Gastroesophageal sphincter (tissue), 4 donors: ENCODE measurements at regions not wholly inside any gene's neighbourhood (a gene's known extent, or its start where the extent isn't known, plus 50 kb on each side); places are given as distances from the start of the nearest gene placed in this dataset.

ENCODE experiments used
- ATAC-seq: fragments of 150-250 bp; one replicate; pipeline ENCODE4 v1.9.1; 2016; ENCODE audit warnings: mild to moderate bottlenecking, moderate library complexity
- H3K27ac ChIP-seq, 4 donors: fragments of 200-600 bp; sonication (generic) in 3 of 4; 1 replicate in 3 of 4; 2 replicates in 1 of 4; pipeline ENCODE4 v1.5.1; 2016 to 2019
- H3K27me3 ChIP-seq: fragments of 200-600 bp; sonication (generic); one replicate; pipeline ENCODE4 v1.5.1; 2019
- H3K36me3 ChIP-seq, 2 donors: fragments of 200-600 bp; sonication (generic); one replicate each; pipeline ENCODE4 v1.5.1; 2019; ENCODE audit warnings: control low read depth in 1 of 2
- H3K4me1 ChIP-seq, 3 donors: fragments of 200-600 bp; sonication (generic); 1 replicate in 2 of 3; 2 replicates in 1 of 3; pipeline ENCODE4 v1.5.1; 2016 to 2019; ENCODE audit warnings: control low read depth in 2 of 3
- H3K4me3 ChIP-seq, 2 donors: fragments of 200-600 bp; sonication (generic); one replicate each; pipeline ENCODE4 v1.5.1; 2019; ENCODE audit warnings: mild to moderate bottlenecking in 1 of 2, moderate library complexity in 1 of 2
- H3K9me3 ChIP-seq, 3 donors: fragments of 200-600 bp; sonication (generic); one replicate each; pipeline ENCODE4 v1.5.1; 2017 to 2019; ENCODE audit warnings: control low read depth in 2 of 3
- EP300 ChIP-seq: sonication (generic); formaldehyde crosslinking; IDR thresholded peaks from one replicate; pipeline ENCODE4 v1.6.1; 2017; ENCODE audit warnings: antibody characterized with exemption, mild to moderate bottlenecking
- POLR2A ChIP-seq, 2 donors: fragments of 450-650 bp; IDR thresholded peaks; one replicate each; pipeline ENCODE4 v1.6.1; 2017; ENCODE audit warnings: antibody characterized with exemption in 2 of 2, mild to moderate bottlenecking in 2 of 2, moderate library complexity in 1 of 2
- POLR2AphosphoS5 ChIP-seq: sonication (generic); formaldehyde crosslinking; IDR thresholded peaks from one replicate; pipeline ENCODE4 v1.6.1; 2017; ENCODE audit warnings: antibody characterized with exemption
- WGBS, 2 donors: methylation state at CpG; one replicate each; pipeline ENCODE4 v1.1.5; 2018; ENCODE audit warnings: low coverage in 1 of 2; 5-methylcytosine and 5-hydroxymethylcytosine counted together
- TF ChIP-seq, protein P1 (sequence below), 4 experiments: fragments of 200-600 bp in 2 of 4; fragments of 450-650 bp in 2 of 4; sonication (generic) in 1 of 4; IDR thresholded peaks; one replicate each; pipeline ENCODE4 v1.5.1; 2017 to 2019; ENCODE audit warnings: antibody characterized with exemption in 4 of 4, mild to moderate bottlenecking in 2 of 4, moderate library complexity in 2 of 4

DNA sequence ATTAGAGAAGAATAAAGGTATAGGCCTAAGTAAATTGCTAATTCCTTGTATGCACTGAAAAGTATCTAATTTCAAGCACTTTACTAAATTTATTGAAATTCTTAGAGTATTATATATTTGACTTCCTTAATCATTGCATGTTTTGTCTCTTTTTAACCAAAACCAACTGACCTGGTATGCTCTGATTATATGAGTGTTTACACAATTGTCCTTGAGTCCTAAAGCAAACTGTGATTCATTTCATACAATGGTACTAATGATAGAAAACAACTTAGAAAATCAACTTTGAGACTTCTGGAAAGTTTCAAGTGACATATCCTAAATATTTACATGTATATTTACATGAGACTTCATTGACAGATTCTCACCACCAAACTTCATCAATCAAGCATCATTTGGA, 1177.1 kb downstream of the ADGRL3 start:
- ATAC-seq, result no peak
- Histone ChIP-seq H3K4me1 (no peaks in the 10 kb centered on the region), H3K4me3 (no peak overlapping the region), H3K27me3 (no peaks in the 10 kb centered on the region), H3K27ac (no peak overlapping the region), H3K9me3 (no peaks in the 10 kb centered on the region), H3K36me3 (no peaks in the 10 kb centered on the region)
- TF ChIP-seq, protein P1, sequence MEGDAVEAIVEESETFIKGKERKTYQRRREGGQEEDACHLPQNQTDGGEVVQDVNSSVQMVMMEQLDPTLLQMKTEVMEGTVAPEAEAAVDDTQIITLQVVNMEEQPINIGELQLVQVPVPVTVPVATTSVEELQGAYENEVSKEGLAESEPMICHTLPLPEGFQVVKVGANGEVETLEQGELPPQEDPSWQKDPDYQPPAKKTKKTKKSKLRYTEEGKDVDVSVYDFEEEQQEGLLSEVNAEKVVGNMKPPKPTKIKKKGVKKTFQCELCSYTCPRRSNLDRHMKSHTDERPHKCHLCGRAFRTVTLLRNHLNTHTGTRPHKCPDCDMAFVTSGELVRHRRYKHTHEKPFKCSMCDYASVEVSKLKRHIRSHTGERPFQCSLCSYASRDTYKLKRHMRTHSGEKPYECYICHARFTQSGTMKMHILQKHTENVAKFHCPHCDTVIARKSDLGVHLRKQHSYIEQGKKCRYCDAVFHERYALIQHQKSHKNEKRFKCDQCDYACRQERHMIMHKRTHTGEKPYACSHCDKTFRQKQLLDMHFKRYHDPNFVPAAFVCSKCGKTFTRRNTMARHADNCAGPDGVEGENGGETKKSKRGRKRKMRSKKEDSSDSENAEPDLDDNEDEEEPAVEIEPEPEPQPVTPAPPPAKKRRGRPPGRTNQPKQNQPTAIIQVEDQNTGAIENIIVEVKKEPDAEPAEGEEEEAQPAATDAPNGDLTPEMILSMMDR (IDR thresholded peaks at IDR 0.05), result no peak
- TF ChIP-seq POLR2A (IDR thresholded peaks at IDR 0.05), result no peak
- no peak for TF ChIP-seq POLR2AphosphoS5
- TF ChIP-seq EP300, result no peak

DNA sequence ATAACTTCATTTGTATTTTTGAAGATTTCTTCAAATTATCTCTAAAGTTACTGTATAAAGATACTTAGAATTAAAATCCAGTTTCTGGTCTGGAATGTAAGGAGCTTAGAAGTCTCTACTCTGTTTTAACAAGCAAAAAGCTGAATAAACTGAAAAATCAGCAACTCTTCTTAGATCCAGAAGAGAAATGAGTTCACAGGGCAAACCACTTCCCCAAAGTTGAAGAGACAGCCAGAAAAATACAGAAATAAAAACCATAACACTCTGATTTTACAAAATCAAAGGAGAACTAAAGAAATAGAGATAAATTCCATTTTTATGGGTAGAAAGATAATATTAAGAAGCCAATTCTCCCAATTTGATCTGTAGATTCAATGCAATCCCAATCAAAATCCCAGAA, 1166.8 kb downstream of the ADGRL3 start:
- no peak overlapping the region for H3K4me3 ChIP-seq
- H3K27me3 ChIP-seq, result no peaks in the 10 kb centered on the region
- H3K4me1 ChIP-seq, result no peaks in the 10 kb centered on the region
- no peaks in the 10 kb centered on the region for H3K36me3 ChIP-seq
- no peak for ATAC-seq
- TF ChIP-seq EP300, result no peak
- TF ChIP-seq, protein P1 (IDR thresholded peaks at IDR 0.05), result no peak
- no peak for TF ChIP-seq POLR2AphosphoS5
- TF ChIP-seq POLR2A (IDR thresholded peaks at IDR 0.05), result no peak
- H3K27ac ChIP-seq, result no peak overlapping the region
- no peaks in the 10 kb centered on the region for H3K9me3 ChIP-seq

DNA sequence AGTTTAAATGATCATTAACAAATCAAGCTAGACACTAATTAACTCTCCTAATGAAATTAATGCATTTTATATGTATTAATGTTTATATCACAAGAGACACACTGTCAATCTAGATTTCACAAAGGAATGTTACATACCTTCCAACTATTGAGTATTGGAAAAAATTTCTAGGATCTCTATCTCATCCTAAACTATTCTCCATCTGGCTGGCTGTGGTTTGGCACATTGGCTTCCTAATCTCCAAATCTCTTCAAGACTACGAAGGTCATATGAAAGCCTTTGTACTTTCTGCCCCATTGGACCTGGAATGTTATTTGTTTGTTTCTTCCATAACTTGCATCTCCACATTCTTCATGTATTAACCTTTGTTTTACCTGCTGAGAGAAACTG, 1160.0 kb downstream of the ADGRL3 start:
- TF ChIP-seq EP300, result no peak
- TF ChIP-seq POLR2A (IDR thresholded peaks at IDR 0.05), result no peak
- TF ChIP-seq POLR2AphosphoS5, result no peak
- TF ChIP-seq, protein P1 (IDR thresholded peaks at IDR 0.05), result no peak
- ATAC-seq, result no peak
- H3K36me3 ChIP-seq, result no peaks in the 10 kb centered on the region
- WGBS, 2 donors, result 0 to 92% methylated on average over 1 of the region's 1 CpG
- H3K4me1 ChIP-seq, result no peaks in the 10 kb centered on the region
- no peaks in the 10 kb centered on the region for H3K9me3 ChIP-seq
- H3K27me3 ChIP-seq, result no peaks in the 10 kb centered on the region
- H3K4me3 ChIP-seq, result no peak overlapping the region
- no peak overlapping the region for H3K27ac ChIP-seq

DNA sequence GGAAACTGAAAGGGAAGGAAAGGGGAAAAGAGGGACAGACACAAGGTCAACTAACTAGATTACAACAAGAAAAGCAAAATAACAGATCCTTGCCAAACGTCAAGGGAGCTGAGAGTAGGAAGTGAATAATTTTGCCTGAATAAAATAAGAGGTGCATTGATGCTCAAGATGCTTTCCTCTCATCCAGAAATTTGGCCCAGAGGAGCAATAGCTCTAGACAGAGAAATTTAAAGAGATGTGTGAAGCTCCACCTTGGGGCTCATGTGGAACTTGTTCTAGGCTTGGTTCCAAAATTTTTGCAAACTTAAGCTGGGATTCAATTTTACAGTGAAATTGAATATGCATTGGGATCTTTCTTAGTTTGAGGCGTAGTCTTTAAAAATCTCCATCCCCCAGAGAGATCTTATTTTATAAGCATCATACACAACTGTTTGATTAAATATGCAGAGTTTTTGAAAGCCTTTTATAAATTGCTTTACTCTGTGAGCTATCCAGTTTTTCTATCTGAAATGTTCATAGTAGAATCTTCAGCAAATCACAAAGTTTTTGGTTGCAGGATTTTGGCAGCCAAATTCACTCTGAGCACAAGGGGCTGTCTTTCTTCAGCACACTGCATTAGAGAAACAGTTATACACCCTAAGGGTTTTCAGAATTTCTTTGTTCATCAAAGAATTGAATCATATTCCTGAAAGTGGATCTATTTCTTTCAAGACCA, 1159.5 kb downstream of the ADGRL3 start:
- ATAC-seq, result no peak
- no peaks in the 10 kb centered on the region for H3K4me1 ChIP-seq
- H3K4me3 ChIP-seq, result no peak overlapping the region
- no peaks in the 10 kb centered on the region for H3K9me3 ChIP-seq
- WGBS, 2 donors, result 47 to 52% methylated on average over 2 of the region's 2 CpGs
- no peaks in the 10 kb centered on the region for H3K36me3 ChIP-seq
- H3K27me3 ChIP-seq, result no peaks in the 10 kb centered on the region
- TF ChIP-seq, protein P1 (IDR thresholded peaks at IDR 0.05), result no peak
- TF ChIP-seq POLR2AphosphoS5 (no peak), POLR2A (IDR thresholded peaks at IDR 0.05) (no peak), EP300 (no peak)
- no peak overlapping the region for H3K27ac ChIP-seq

DNA sequence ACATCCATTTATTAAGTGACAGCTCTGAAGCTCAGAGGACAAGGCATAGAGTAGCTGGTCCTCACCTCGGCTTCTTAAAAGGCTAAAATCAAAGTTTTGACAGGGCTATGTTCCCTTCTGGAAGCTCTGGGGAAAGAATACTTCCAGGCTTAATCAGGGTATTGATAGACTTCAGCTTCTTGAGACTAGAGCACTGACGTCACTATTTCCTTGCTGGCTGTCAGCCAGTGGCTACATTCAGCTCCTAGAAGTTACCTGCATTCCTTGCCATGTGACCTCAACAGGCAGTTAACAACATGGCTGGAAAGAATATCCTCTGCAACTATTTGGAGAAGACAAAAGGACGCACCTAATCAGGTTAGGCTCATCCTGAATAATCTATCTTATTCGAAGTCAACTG, 1144.8 kb downstream of the ADGRL3 start:
- no peak overlapping the region for H3K4me3 ChIP-seq
- 70 to 100% methylated on average over 3 to 4 of the region's 4 CpGs for WGBS, 2 donors

More for the DNA sequence above, 1144.8 kb downstream of the ADGRL3 start:
- Histone ChIP-seq H3K9me3 (peaks cover 0 to 20% (median 0%) of the 10 kb centered on the region in 3 donors), H3K4me1 (no peaks in the 10 kb centered on the region), H3K36me3 (no peaks in the 10 kb centered on the region), H3K27ac (no peak overlapping the region), H3K27me3 (no peaks in the 10 kb centered on the region)
- ATAC-seq, result no peak
- TF ChIP-seq POLR2A (IDR thresholded peaks at IDR 0.05) (no peak), POLR2AphosphoS5 (no peak), EP300 (no peak)
- TF ChIP-seq, protein P1 (IDR thresholded peaks at IDR 0.05), result no peak
